Ovary (tissue), 3 donors: ENCODE measurements at regions not wholly inside any gene's neighbourhood (a gene's known extent, or its start where the extent isn't known, plus 50 kb on each side); places are given as distances from the start of the nearest gene placed in this dataset.

Source experiments
- EP300 ChIP-seq: sonication (generic); formaldehyde crosslinking; IDR thresholded peaks from one replicate; pipeline ENCODE4 v1.6.1; 2017; ENCODE audit warnings: antibody characterized with exemption
- TF ChIP-seq, protein P1 (sequence below), 3 donors: fragments of 450-650 bp in 2 of 3; fragments of 200-600 bp in 1 of 3; IDR thresholded peaks; one replicate each; pipeline versions ENCODE4 v1.5.1 to v1.8.0; 2016 to 2022; ENCODE audit warnings: antibody characterized with exemption in 3 of 3, mild to moderate bottlenecking in 1 of 3
- donor health status: DM: no; HTN: no; CAD: no.

DNA sequence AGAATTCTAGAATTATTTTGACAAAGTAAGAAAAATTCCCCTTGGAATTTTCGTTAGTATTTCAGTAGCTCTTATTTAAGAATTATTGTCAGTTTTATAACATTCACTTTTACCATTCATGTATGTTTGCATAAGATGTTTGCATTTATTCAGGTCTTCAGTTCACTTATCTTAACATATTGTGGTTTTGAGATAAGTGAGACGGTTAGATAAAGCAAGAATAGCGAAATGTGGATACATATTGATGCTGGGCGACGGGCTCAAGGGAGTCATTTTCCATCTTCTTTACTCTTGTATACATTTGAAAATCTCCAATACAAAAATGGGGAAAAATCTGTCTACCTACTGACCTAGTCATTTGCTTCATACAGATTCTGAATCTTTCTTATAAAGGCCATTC is 156.7 kb upstream of the HDAC4 start:
- TF ChIP-seq EP300: no peak
- TF ChIP-seq, protein P1, sequence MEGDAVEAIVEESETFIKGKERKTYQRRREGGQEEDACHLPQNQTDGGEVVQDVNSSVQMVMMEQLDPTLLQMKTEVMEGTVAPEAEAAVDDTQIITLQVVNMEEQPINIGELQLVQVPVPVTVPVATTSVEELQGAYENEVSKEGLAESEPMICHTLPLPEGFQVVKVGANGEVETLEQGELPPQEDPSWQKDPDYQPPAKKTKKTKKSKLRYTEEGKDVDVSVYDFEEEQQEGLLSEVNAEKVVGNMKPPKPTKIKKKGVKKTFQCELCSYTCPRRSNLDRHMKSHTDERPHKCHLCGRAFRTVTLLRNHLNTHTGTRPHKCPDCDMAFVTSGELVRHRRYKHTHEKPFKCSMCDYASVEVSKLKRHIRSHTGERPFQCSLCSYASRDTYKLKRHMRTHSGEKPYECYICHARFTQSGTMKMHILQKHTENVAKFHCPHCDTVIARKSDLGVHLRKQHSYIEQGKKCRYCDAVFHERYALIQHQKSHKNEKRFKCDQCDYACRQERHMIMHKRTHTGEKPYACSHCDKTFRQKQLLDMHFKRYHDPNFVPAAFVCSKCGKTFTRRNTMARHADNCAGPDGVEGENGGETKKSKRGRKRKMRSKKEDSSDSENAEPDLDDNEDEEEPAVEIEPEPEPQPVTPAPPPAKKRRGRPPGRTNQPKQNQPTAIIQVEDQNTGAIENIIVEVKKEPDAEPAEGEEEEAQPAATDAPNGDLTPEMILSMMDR (IDR thresholded peaks at IDR 0.05): no peak
